ENCODE measurements at regions not wholly inside any gene's neighbourhood (a gene's known extent, or its start where the extent isn't known, plus 50 kb on each side); places are given as distances from the start of the nearest gene placed in this dataset.

- no peak for TF ChIP-seq REST (IDR thresholded peaks at IDR 0.05; ENCODE audit: low read depth)
These were observed 106.5 kb upstream of the DMRT1 start for GRCh38 chr9:734831-735511.

GRCh38 chr9:737400-738120 lies 103.9 kb upstream of the DMRT1 start:
- TF ChIP-seq USF1 (IDR thresholded peaks at IDR 0.05) = no peak
- TF ChIP-seq YY1 (IDR thresholded peaks at IDR 0.05; ENCODE audit: low read depth) = no peak
- TF ChIP-seq FOXM1 (IDR thresholded peaks at IDR 0.05; ENCODE audit: borderline replicate concordance, low read depth) = no peak
- TF ChIP-seq REST (IDR thresholded peaks at IDR 0.05; ENCODE audit: low read depth) = no peak
- no peak for TF ChIP-seq CEBPB (IDR thresholded peaks at IDR 0.05)
- TF ChIP-seq NFIC (IDR thresholded peaks at IDR 0.05) = no peak
- TF ChIP-seq RAD21 (IDR thresholded peaks at IDR 0.05; ENCODE audit: low read depth) = no peak
- TF ChIP-seq CREB1 (IDR thresholded peaks at IDR 0.05; ENCODE audit: low read depth) = no peak
- TF ChIP-seq EP300 (IDR thresholded peaks at IDR 0.05; ENCODE audit: borderline replicate concordance) = no peak
- TF ChIP-seq ZBTB7A (IDR thresholded peaks at IDR 0.05; ENCODE audit: low read depth) = no peak
- no peak for TF ChIP-seq TAF1 (IDR thresholded peaks at IDR 0.05; ENCODE audit: low read depth)
- TF ChIP-seq TEAD4 (IDR thresholded peaks at IDR 0.05) = no peak
- no peak for TF ChIP-seq MAX (IDR thresholded peaks at IDR 0.05)
- TF ChIP-seq TCF12 (IDR thresholded peaks at IDR 0.05; ENCODE audit: low read depth) = no peak
- TF ChIP-seq EGR1 (IDR thresholded peaks at IDR 0.05) = no peak

- TF ChIP-seq TEAD4 (IDR thresholded peaks at IDR 0.05) (peak; percentile 44), NFIC (IDR thresholded peaks at IDR 0.05) (no peak)
These were observed 103.1 kb upstream of the DMRT1 start for GRCh38 chr9:738209-738915.

- no peak for TF ChIP-seq REST (IDR thresholded peaks at IDR 0.05; ENCODE audit: low read depth)
- TF ChIP-seq TEAD4 (IDR thresholded peaks at IDR 0.05) = no peak
- TF ChIP-seq CREB1 (IDR thresholded peaks at IDR 0.05; ENCODE audit: low read depth) = no peak
- TF ChIP-seq EP300 (IDR thresholded peaks at IDR 0.05; ENCODE audit: borderline replicate concordance) = no peak
- TF ChIP-seq EGR1 (IDR thresholded peaks at IDR 0.05) = no peak
- TF ChIP-seq RAD21 (IDR thresholded peaks at IDR 0.05; ENCODE audit: low read depth) = no peak
- no peak for TF ChIP-seq MAX (IDR thresholded peaks at IDR 0.05)
- no peak for TF ChIP-seq CEBPB (IDR thresholded peaks at IDR 0.05)
- TF ChIP-seq YY1 (IDR thresholded peaks at IDR 0.05; ENCODE audit: low read depth) = no peak
- no peak for TF ChIP-seq FOXM1 (IDR thresholded peaks at IDR 0.05; ENCODE audit: borderline replicate concordance, low read depth)
- no peak for TF ChIP-seq NFIC (IDR thresholded peaks at IDR 0.05)
- no peak for TF ChIP-seq TAF1 (IDR thresholded peaks at IDR 0.05; ENCODE audit: low read depth)
- no peak for TF ChIP-seq TCF12 (IDR thresholded peaks at IDR 0.05; ENCODE audit: low read depth)
- no peak for TF ChIP-seq ZBTB7A (IDR thresholded peaks at IDR 0.05; ENCODE audit: low read depth)
- no peak for TF ChIP-seq USF1 (IDR thresholded peaks at IDR 0.05)
These were observed 102.1 kb upstream of the DMRT1 start for GRCh38 chr9:739362-739761.
